GM18861 (cell line): ENCODE measurements at regions not wholly inside any gene's neighbourhood (a gene's known extent, or its start where the extent isn't known, plus 50 kb on each side); places are given as distances from the start of the nearest gene placed in this dataset.
"Not testable (repeated sequence)": the region's sequence is repeated elsewhere in the genome, so short reads cannot be mapped to it uniquely, and the experiment has no call there.

Experiments used
- ATAC-seq: cut with Tn5 transposase; IDR thresholded peaks from one replicate; pipeline ENCODE4 v1.9.1; 2021; ENCODE audit not compliant: unreplicated experiment

DNA sequence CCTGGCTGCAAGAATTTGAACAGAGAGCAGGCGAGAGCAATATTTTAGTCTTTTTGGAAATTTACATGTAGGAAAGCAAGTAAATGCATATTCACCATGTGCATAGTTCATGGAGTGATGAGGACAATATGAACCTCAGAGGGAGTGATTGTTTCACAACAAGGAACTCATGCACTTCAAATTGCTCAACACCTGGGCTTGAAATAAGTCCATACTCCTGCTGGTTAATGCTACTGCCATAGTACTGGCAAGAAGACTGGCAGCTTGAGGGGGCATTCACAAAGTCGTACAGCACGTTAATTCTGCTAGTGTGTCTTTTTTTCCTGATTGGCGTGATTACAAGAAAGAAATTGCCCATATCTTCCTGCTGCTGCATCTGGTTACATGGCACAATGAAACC lies 267.6 kb downstream of the PCDH17 start:
- no peak for ATAC-seq

DNA sequence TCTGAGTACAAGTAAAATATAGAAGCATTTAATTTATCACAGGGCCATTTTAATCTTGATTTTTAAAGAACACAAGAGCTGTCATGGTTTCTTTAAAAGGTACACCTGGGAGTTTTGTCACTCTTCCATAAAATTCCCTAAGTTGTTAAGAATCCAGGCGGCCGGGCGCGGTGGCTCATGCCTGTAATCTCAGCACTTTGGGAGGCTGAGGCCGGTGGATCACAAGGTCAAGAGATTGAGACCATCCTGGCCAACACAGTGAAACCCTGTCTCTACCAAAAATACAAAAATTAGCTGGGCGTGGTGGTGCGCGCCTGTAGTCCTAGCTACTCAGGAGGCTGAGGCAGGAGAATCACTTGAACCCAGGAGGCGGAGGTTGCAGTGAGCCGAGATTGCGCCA lies 278.3 kb downstream of the PCDH17 start:
- not testable (repeated sequence) for ATAC-seq

DNA sequence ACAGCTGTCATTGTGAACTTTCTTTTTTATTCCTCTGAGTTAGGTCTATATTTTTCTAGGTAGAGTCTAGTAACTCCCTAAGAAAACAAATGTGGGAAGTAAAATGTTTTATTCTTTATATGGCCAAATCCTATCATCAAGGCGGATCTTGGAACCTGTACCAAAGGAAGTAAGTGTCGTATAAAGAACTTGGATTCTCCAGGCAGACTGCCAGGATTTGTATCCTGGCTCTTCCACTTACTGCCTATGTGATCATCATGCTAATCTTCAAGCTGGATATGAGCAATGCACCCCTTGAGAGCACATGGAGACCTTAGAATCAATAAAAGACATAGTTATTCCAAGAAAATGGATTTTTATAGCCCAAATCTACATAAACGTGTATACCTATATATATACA lies 286.5 kb downstream of the PCDH17 start:
- no peak for ATAC-seq

DNA sequence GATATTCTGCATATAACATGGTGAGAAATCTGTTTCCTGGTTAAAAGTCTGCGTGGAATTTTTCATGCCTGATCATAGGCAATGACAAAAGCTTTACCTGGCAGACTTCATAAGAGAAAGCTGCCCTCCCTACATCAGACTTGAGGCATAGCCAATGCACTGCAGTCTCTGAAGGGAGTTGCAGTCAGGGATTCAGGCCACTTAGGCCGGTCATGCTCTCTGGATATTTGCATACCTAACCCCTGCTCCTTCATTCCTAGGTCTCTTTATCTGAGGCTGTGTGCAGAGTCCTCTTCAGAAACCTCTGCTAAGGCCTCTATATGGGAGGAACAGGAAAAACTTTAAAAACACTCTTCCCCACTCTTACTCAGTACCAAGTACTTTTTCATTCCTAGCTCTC lies 287.4 kb downstream of the PCDH17 start:
- ATAC-seq = no peak

DNA sequence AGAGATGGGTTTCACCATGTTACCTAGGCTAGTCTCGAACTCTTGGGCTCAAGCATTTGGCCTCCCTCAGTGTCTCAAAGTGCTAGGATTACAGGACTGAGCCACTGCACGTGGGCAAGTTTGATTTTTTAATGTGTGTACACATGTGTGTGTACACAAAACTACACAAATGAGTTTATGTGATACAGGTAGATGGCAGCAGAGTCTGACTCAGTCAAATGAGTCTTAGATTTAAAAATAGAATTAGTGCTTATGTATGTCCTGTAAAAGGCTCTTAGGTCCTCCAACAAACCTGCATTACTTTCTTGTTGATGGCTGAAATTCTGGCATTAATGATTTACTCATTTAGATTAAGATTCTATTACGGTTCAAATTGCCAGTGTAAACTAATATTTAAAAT lies 293.7 kb downstream of the PCDH17 start:
- no peak for ATAC-seq

DNA sequence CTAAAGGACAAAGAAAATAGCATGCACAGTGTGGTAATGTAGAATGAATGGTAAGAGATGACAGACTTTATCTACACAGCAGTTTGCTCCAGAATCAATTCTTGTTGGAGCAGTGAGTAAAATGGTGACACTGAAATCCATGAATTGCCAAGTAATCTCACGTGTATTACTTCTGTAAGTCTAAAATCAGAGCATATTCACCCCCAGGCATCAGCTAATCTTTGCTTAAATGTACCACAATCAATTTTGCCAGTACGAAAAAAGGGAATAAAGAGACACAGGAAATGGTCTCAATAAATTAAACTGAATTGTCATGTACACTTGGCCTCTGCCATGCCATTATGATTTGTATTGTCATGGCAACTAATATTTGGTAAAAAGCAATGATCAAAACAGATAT lies 294.2 kb downstream of the PCDH17 start:
- no peak for ATAC-seq

DNA sequence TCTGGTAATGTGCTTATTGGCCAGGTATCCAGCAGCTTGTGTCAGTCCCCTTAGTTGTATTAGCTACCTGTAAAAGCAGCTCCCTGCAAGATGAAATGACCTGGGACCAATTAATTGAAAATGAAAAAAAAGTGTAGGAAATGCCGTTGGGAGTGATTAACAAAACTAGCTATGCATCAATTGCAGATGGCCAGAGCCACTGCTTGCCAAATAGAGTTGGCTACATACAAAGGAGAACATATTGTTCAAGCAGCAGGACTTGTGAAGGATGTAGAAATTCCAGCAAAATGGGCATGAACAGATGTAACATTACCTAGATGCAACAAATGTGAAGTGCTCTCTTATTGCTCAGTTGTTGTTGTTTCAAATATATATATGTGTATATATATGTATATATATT lies 300.5 kb downstream of the PCDH17 start:
- no peak for ATAC-seq

DNA sequence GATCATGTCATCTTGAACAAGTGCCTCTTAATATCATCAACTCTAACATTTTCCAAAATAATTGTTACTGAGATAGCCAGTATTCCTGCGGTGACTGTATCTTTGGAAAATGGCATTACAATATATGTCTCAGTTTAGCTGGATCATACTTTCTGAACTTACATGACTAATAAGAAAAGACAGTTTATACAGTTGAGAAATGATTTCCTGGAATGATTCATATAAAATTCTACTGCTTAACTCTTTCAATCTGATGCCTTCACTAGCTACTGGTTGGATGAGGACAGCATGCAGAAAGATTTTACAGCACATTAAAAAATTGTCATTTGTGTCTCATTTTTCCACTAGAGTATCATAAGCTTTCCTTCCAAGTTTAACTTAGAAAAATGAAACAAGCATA lies 302.1 kb downstream of the PCDH17 start:
- ATAC-seq = no peak

DNA sequence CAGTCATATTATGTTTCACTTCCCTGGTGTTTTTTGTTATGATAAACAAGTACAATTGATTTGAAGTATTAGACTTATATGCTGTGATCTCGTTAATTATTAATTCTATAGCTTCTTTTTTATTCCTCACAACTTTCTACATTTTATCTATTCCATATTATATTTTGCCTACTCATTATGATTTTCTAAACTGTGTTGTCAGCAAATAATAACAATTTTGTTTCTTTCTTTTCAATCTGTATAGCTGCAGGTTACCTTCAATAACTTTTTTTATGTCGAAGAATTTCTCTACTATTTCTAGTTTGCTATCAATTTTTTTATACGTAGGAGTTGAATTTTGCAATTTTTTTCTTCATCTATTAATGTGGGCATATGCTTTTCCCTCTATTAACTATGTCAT lies 304.4 kb downstream of the PCDH17 start:
- no peak for ATAC-seq

DNA sequence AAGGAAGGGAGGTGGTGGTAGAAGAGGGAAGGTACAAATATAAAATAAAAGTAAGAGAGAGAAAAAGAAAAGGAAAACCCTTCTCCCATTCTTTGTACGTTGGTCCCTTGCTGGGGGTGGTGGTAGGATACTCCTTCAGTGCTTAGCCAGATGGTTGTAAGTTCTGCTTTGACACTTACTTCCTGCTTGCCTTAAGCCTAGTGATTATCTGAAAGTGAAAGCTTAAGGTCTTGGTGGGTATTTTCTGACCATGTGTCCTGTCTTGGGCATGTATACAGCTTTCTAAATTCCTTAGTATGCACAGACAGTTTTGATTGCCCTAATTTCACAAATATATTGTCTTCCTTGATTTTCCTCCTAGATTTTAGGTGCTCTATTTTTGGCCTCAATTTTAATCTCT lies 314.8 kb downstream of the PCDH17 start:
- ATAC-seq = peak; percentile 86

DNA sequence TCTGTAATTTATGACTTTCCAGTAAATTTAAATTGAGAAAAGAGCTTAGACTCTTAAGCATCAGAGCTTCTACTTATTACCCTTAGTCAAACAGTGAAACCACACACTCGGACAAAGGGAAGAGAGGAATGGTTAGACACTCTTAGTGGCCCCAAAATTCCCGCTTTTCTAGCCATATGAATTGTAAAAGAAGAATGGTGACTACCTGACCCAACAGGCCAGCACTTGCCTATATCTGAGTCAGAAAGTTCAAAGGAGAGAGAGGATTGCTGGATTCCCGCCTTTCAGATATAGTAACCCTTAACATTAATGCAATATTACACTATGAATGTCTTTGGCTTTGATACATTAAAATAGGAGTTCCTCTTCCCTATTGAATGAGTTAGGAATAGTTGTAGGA lies 317.3 kb downstream of the PCDH17 start:
- ATAC-seq = no peak

DNA sequence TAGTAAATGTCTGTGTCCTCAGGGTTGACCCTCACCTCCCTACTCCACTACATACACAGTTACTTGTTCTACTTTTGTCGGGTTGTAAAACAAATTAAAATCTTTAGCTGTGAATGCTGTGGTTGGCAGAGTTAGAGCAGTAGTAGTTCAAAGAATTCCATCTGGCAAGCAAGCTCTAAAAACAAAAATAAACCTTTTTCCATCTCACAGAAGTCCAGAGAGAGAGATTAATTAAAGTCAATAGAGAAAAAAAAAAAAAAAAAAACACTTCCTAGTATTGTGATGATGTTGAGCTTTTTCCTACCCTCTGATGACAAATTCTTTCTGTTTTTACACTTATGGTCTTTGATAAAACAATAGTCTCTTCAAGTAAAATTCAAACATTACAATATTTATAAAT lies 338.4 kb downstream of the PCDH17 start:
- no peak for ATAC-seq

DNA sequence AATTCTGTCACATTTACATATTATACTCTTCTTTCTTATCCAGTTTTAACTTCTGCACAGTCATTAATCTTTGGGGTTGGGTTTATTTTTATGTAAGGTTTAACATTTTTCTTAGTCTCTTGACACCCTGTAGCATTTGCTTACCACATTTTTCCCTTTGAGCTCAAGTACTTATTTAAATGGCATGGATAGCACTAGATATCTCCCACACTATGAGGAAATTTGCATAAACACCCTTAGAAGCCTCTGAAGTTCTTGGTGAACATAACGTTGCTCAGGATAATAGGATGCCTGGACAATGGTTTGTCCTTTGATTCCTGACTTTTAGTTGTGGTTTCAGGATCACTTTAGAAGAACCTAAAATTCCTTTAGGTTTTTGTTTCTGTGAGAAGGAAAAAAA lies 338.9 kb downstream of the PCDH17 start:
- no peak for ATAC-seq

DNA sequence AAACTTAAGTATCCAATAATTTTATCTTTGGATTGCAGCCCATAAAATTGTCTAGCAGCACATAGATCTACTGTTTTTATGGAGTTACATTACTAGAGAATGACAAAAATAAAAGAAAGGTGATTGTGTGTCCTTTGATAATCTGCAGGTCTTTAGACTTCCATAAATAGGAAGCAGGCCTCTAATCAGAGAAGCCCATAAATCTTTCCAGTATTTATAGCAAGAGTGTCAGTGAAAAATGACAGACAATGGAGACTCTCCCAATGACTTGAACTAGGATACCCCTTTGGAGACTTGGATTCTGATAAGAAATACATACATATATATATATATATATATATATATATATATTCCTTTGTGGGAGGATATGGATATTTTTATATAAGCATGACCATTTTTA lies 351.2 kb downstream of the PCDH17 start:
- ATAC-seq = no peak

DNA sequence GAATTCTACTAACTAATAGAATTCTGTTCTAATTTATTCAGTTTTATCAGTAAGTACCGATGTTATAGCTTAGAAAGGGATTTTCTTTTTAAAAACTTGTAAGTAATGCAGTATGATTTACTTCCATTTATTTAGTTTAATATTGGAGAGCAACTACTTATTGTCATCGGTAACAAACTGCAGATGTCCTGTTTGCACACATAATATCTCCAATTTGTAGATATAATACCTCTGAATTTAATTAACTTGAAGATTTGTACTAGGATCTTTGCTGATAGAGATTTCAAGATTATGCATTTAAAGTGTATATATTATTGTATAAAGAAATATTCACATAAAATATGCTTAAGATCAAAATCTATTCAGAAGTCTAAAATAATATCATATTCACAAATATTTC lies 356.7 kb downstream of the PCDH17 start:
- no peak for ATAC-seq

DNA sequence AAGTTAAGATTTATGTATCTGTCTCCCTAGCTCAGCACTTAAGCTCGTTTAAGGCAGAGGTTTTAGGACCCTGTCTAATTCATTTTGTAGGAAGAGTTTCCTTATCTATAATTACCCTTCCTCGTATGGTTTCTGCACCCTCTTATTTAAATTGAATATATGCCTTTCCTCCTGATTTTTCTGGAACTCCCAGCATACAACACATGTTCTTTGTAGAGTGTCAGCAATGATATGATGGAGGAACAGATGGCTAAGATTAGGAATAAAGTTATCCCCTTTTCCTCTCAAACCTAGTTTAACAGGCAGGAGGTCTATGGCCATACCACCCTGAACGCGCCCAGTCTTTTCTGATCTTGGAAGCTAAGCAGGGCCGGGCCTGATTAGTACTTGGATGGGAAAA lies 359.5 kb downstream of the PCDH17 start:
- no peak for ATAC-seq

DNA sequence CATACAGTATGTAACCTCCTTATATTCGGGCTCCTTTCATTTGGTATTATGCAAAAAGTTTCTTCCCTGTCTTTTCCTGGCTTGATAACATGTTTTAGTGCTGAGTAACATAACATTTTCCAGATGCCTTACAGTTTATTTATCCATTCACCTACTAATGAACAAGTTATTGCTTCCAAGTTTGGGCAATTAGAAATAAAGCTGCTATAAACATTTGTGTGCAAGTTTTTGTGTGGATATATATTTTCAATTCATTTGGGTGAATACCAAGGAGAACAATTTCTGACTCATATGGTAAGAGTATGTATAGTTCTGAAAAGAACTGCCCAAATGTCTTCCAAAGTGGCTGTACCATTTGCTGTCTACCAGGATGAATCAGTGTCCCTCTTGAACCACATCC lies 360.9 kb downstream of the PCDH17 start:
- ATAC-seq = no peak

DNA sequence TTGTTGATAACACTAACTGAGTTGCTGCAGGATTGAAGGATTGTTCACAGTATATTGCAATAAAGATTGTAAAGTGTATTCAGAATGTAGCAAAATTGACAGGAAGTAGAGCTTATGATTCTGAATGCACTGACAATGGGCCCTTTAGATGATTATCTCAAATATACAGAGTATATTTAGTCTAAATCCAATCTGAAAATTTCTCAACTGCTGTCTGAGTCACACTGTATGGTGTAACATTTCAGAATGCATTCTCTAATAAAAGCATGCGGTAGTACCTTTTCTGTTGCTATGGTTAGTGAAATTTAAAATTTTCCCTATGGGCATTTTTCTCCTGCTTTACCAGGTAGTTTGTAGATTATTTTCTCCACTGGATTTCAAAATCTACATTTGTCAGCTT lies 365.2 kb downstream of the PCDH17 start:
- no peak for ATAC-seq

DNA sequence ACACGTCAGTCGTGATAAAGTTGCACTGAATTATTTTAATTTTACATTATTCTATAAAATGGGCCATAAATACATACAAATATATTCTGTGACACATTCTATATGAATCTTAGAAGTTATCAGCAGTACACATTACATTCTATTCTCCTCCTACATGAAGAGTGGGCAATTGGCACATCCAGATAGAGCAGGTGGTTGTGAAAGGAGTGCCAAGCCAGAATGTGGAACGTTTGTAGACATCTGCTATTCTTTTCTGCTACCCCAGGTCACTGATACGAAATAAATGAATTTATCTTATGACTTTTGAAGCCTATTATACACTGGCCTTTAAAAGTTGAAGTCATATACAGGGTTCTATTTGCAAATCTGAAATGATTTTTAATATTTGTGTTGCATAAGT lies 373.2 kb downstream of the PCDH17 start:
- no peak for ATAC-seq

DNA sequence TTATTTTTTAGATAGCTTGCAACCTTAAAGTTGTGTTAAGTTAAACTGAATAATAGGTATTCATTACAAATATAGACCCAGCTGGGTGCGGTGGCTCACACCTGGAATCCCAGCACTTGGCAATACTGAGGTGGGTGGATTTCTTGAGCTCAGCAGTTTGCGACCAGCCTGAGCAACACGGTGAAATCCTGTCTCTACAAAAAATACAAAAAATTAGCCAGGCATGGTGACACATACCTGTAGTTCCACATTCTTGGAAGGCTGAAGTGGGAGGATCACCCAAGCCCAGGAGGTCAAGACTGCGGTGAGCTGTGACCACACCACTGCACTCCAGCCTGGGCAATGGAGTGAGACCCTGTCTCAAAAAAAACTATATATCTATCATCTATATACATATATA lies 386.5 kb downstream of the PCDH17 start:
- no peak for ATAC-seq

DNA sequence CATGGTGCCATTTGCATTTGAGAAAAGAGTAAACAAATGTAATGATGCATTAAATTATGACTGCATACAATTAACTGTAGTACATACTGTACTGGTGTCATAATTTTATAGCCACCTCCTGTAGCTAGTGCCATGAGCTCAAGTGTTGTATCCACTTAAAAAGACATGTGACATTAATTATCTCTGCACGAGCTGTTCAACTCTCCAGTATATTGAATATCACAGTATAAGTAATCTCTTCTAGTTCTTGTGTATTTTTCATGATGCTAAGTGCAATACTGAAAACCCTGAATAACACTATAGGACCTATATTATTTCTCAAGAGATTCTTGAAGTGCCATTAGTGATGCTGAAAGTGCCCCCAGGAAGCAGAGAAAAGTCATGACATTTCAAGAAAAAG lies 387.3 kb downstream of the PCDH17 start:
- no peak for ATAC-seq

DNA sequence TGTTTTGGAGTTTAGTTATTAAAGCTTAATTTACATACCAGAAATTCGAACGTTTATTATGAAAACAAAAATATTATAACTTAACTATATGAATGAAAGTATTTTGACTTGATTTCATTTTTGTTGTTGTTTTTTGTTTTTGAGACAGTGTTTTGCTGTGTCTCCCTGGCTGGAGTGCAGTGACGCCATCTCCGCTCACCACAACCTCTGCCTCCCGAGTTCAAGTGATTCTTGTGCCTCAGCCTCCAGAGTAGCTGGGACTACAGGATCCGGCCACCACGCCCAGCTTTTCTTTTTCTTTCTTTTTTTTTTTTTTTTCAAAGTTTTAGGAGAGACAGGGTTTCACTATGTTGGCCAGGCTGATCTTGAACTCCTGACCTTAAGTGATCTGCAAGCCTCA lies 392.6 kb downstream of the PCDH17 start:
- no peak for ATAC-seq

DNA sequence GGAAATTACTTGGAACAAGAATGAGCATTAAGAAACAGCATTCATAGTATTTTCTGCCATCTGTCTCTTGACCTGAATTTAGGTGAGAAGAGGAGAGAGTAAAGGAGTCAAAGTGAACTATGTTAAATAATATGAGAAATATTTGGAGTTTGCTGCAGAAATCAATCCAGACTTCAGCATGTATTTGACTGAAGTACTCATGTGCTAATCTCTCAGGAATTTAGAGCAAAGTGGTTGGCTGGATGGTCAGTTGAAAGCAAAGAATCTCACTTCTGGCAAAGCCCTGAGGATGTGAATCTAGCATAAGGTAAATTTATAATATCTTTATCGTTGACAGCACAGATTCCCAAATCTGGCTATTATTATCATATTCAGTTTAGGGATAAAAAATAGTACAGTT lies 394.3 kb downstream of the PCDH17 start:
- ATAC-seq = no peak
